ENCODE measurements at regions not wholly inside any gene's neighbourhood (a gene's known extent, or its start where the extent isn't known, plus 50 kb on each side); places are given as distances from the start of the nearest gene placed in this dataset.
"Not testable (repeated sequence)": the region's sequence is repeated elsewhere in the genome, so short reads cannot be mapped to it uniquely, and the experiment has no call there.

GRCh38 chr13:24985896-24986295, 110.0 kb upstream of the PABPC3 start:
- DNase-seq (ENCODE audit: low read depth, low spot score): no peak
- in situ Hi-C loops (cut with HindIII; ENCODE audit: low pct_unique_long_range_greater_than_20kb, low sequenced_read_pairs): no loop called here

- in situ Hi-C loops (cut with HindIII; ENCODE audit: low pct_unique_long_range_greater_than_20kb, low sequenced_read_pairs): no loop called here
Measured at GRCh38 chr13:24986826-24987225, 109.1 kb upstream of the PABPC3 start.

GRCh38 chr13:24989959-24990358, 106.0 kb upstream of the PABPC3 start:
- DNase-seq (ENCODE audit: low read depth, low spot score); in situ Hi-C loops (cut with HindIII; ENCODE audit: low pct_unique_long_range_greater_than_20kb, low sequenced_read_pairs): not testable (repeated sequence)

More at GRCh38 chr13:24986826-24987225, 109.1 kb upstream of the PABPC3 start:
- no peak for DNase-seq (ENCODE audit: low read depth, low spot score)

GRCh38 chr13:24992946-24993345, 103.0 kb upstream of the PABPC3 start:
- in situ Hi-C loops (cut with HindIII; ENCODE audit: low pct_unique_long_range_greater_than_20kb, low sequenced_read_pairs); DNase-seq (ENCODE audit: low read depth, low spot score): not testable (repeated sequence)

GRCh38 chr13:24995225-24995804, 100.6 kb upstream of the PABPC3 start:
- in situ Hi-C loops (cut with HindIII; ENCODE audit: low pct_unique_long_range_greater_than_20kb, low sequenced_read_pairs): no loop called here
- DNase-seq (ENCODE audit: low read depth, low spot score): peak; percentile 90

- in situ Hi-C loops (cut with HindIII; ENCODE audit: low pct_unique_long_range_greater_than_20kb, low sequenced_read_pairs): no loop called here
- DNase-seq (ENCODE audit: low read depth, low spot score): peak; percentile 65
Measured at GRCh38 chr13:24997367-24997967, 98.5 kb upstream of the PABPC3 start.

- no peak for DNase-seq (ENCODE audit: low read depth, low spot score)
- in situ Hi-C loops (cut with HindIII; ENCODE audit: low pct_unique_long_range_greater_than_20kb, low sequenced_read_pairs): no loop called here
Measured at GRCh38 chr13:24998433-24998832, 97.5 kb upstream of the PABPC3 start.

GRCh38 chr13:25001476-25002206, 94.3 kb upstream of the PABPC3 start:
- in situ Hi-C loops (cut with HindIII; ENCODE audit: low pct_unique_long_range_greater_than_20kb, low sequenced_read_pairs): no loop called here
- no peak for DNase-seq (ENCODE audit: low read depth, low spot score)

GRCh38 chr13:25002311-25002710, 93.6 kb upstream of the PABPC3 start:
- peak; percentile 34 for DNase-seq (ENCODE audit: low read depth, low spot score)
- in situ Hi-C loops (cut with HindIII; ENCODE audit: low pct_unique_long_range_greater_than_20kb, low sequenced_read_pairs): not testable (repeated sequence)

GRCh38 chr13:25004489-25004888, 91.4 kb upstream of the PABPC3 start:
- in situ Hi-C loops (cut with HindIII; ENCODE audit: low pct_unique_long_range_greater_than_20kb, low sequenced_read_pairs); DNase-seq (ENCODE audit: low read depth, low spot score): not testable (repeated sequence)

- in situ Hi-C loops (cut with HindIII; ENCODE audit: low pct_unique_long_range_greater_than_20kb, low sequenced_read_pairs): not testable (repeated sequence)
- DNase-seq (ENCODE audit: low read depth, low spot score): peak; percentile 49
Measured at GRCh38 chr13:25005050-25005497, 90.9 kb upstream of the PABPC3 start.

- in situ Hi-C loops (cut with HindIII; ENCODE audit: low pct_unique_long_range_greater_than_20kb, low sequenced_read_pairs); DNase-seq (ENCODE audit: low read depth, low spot score): not testable (repeated sequence)
Measured at GRCh38 chr13:25007389-25007788, 88.5 kb upstream of the PABPC3 start.

- in situ Hi-C loops (cut with HindIII; ENCODE audit: low pct_unique_long_range_greater_than_20kb, low sequenced_read_pairs); DNase-seq (ENCODE audit: low read depth, low spot score): not testable (repeated sequence)
Measured at GRCh38 chr13:25014398-25014973, 81.5 kb upstream of the PABPC3 start.

GRCh38 chr13:25017176-25017575, 78.8 kb upstream of the PABPC3 start:
- in situ Hi-C loops (cut with HindIII; ENCODE audit: low pct_unique_long_range_greater_than_20kb, low sequenced_read_pairs); DNase-seq (ENCODE audit: low read depth, low spot score): not testable (repeated sequence)

- in situ Hi-C loops (cut with HindIII; ENCODE audit: low pct_unique_long_range_greater_than_20kb, low sequenced_read_pairs); DNase-seq (ENCODE audit: low read depth, low spot score): not testable (repeated sequence)
Measured at GRCh38 chr13:25017808-25018728, 77.9 kb upstream of the PABPC3 start.

- in situ Hi-C loops (cut with HindIII; ENCODE audit: low pct_unique_long_range_greater_than_20kb, low sequenced_read_pairs): no loop called here
- no peak for DNase-seq (ENCODE audit: low read depth, low spot score)
Measured at GRCh38 chr13:25018729-25019115, 77.2 kb upstream of the PABPC3 start.

GRCh38 chr13:25019741-25020140, 76.2 kb upstream of the PABPC3 start:
- in situ Hi-C loops (cut with HindIII; ENCODE audit: low pct_unique_long_range_greater_than_20kb, low sequenced_read_pairs); DNase-seq (ENCODE audit: low read depth, low spot score): not testable (repeated sequence)

Measured in SK-MEL-5 (cell line).